ENCODE measurements at regions not wholly inside any gene's neighbourhood (a gene's known extent, or its start where the extent isn't known, plus 50 kb on each side); places are given as distances from the start of the nearest gene placed in this dataset.

- no peak overlapping the region for H3K4me3 ChIP-seq (ENCODE audit: low read depth, low read length)
- no peak for DNase-seq (ENCODE audit: low read depth, low spot score)
- TF ChIP-seq CTCF (IDR thresholded peaks at IDR 0.05; ENCODE audit: insufficient read depth, low read length, missing control alignments) = no peak
- POLR2A ChIA-PET = no interaction called here
- CTCF ChIA-PET = no interaction called here
These were observed 70.6 kb upstream of the CXCL14 start for GRCh38 chr5:135649435-135649834.

- no peak overlapping the region for H3K4me3 ChIP-seq (ENCODE audit: low read depth, low read length)
- CTCF ChIA-PET = no interaction called here
- no peak for DNase-seq (ENCODE audit: low read depth, low spot score)
- POLR2A ChIA-PET = no interaction called here
- no peak for TF ChIP-seq CTCF (IDR thresholded peaks at IDR 0.05; ENCODE audit: insufficient read depth, low read length, missing control alignments)
These were observed 69.3 kb upstream of the CXCL14 start for GRCh38 chr5:135648116-135648515.

- CTCF ChIA-PET = no interaction called here
- no peak for TF ChIP-seq CTCF (IDR thresholded peaks at IDR 0.05; ENCODE audit: insufficient read depth, low read length, missing control alignments)
- POLR2A ChIA-PET = no interaction called here
- no peak for DNase-seq (ENCODE audit: low read depth, low spot score)
- no peak overlapping the region for H3K4me3 ChIP-seq (ENCODE audit: low read depth, low read length)
These were observed 66.8 kb upstream of the CXCL14 start for GRCh38 chr5:135645336-135646180.

- no peak for TF ChIP-seq CTCF (IDR thresholded peaks at IDR 0.05; ENCODE audit: insufficient read depth, low read length, missing control alignments)
- CTCF ChIA-PET = no interaction called here
- H3K4me3 ChIP-seq (ENCODE audit: low read depth, low read length) = no peak overlapping the region
- DNase-seq (ENCODE audit: low read depth, low spot score) = no peak
- POLR2A ChIA-PET = no interaction called here
These were observed 66.0 kb upstream of the CXCL14 start for GRCh38 chr5:135644816-135645215.

GRCh38 chr5:135643881-135644766, 65.3 kb upstream of the CXCL14 start:
- no peak overlapping the region for H3K4me3 ChIP-seq (ENCODE audit: low read depth, low read length)
- CTCF ChIA-PET = no interaction called here
- no peak for DNase-seq (ENCODE audit: low read depth, low spot score)
- TF ChIP-seq CTCF (IDR thresholded peaks at IDR 0.05; ENCODE audit: insufficient read depth, low read length, missing control alignments) = no peak
- POLR2A ChIA-PET = no interaction called here

- ChIA-PET CTCF (no interaction called here), POLR2A (no interaction called here)
- H3K4me3 ChIP-seq (ENCODE audit: low read depth, low read length) = no peak overlapping the region
- no peak for TF ChIP-seq CTCF (IDR thresholded peaks at IDR 0.05; ENCODE audit: insufficient read depth, low read length, missing control alignments)
- DNase-seq (ENCODE audit: low read depth, low spot score) = no peak
These were observed 64.1 kb upstream of the CXCL14 start for GRCh38 chr5:135642934-135643333.
